HEK293 (cell line): ENCODE measurements at regions not wholly inside any gene's neighbourhood (a gene's known extent, or its start where the extent isn't known, plus 50 kb on each side); places are given as distances from the start of the nearest gene placed in this dataset.
A peak's percentile ranks its signal among the peaks of the same experiment; 100 is the strongest.

Experiments
- HOXC10 ChIP-seq: sonication (generic); formaldehyde crosslinking; IDR thresholded peaks from 2 replicates; pipeline ENCODE4 v1.8.1; 2023; ENCODE audit warnings: mild to moderate bottlenecking, missing genetic modification reagents
- SP2 ChIP-seq: fragments of 450-650 bp; formaldehyde crosslinking; IDR thresholded peaks from 2 replicates; pipeline ENCODE4 v1.5.1; 2016; ENCODE audit warnings: missing biosample characterization, missing genetic modification characterization
- ZBTB21 ChIP-seq: fragments of 450-650 bp; formaldehyde crosslinking; IDR thresholded peaks from 2 replicates; pipeline ENCODE4 v1.5.1; 2017; ENCODE audit warnings: missing biosample characterization, missing genetic modification characterization
- ZBTB26 ChIP-seq: fragments of 450-650 bp; formaldehyde crosslinking; optimal IDR thresholded peaks from 2 replicates; pipeline ENCODE3; 2016; ENCODE audit warnings: missing biosample characterization, mild to moderate bottlenecking, missing genetic modification characterization
- ZNF121 ChIP-seq: fragments of 450-650 bp; formaldehyde crosslinking; IDR thresholded peaks from 2 replicates; pipeline ENCODE4 v1.5.1; 2016; ENCODE audit warnings: missing biosample characterization, missing genetic modification characterization
- ZNF138 ChIP-seq: fragments of 450-650 bp; formaldehyde crosslinking; IDR thresholded peaks from 2 replicates; pipeline ENCODE4 v1.5.1; 2016; ENCODE audit warnings: missing biosample characterization, missing genetic modification characterization, borderline replicate concordance
- ZNF140 ChIP-seq: fragments of 450-650 bp; formaldehyde crosslinking; IDR thresholded peaks from 2 replicates; pipeline ENCODE4 v1.5.1; 2016; ENCODE audit warnings: missing biosample characterization, missing genetic modification characterization
- ZNF23 ChIP-seq: fragments of 450-650 bp; formaldehyde crosslinking; IDR thresholded peaks from 2 replicates; pipeline ENCODE4 v1.5.1; 2016; ENCODE audit warnings: missing biosample characterization, missing genetic modification characterization, borderline replicate concordance
- ZNF266 ChIP-seq: fragments of 450-650 bp; formaldehyde crosslinking; IDR thresholded peaks from 2 replicates; pipeline ENCODE4 v1.5.1; 2016; ENCODE audit warnings: missing biosample characterization, missing genetic modification characterization, low read depth
- ZNF518A ChIP-seq: fragments of 450-650 bp; formaldehyde crosslinking; conservative IDR thresholded peaks from 2 replicates; pipeline ENCODE4 v1.5.1; 2016; ENCODE audit warnings: low read depth, missing biosample characterization, missing genetic modification characterization
- ZNF596 ChIP-seq: fragments of 450-650 bp; IDR thresholded peaks from 2 replicates; pipeline ENCODE4 v1.5.0; 2018; ENCODE audit warnings: missing biosample characterization, mild to moderate bottlenecking, missing genetic modification characterization, moderate library complexity
- ZNF600 ChIP-seq: fragments of 450-650 bp; formaldehyde crosslinking; IDR thresholded peaks from 2 replicates; pipeline ENCODE4 v1.5.1; 2016; ENCODE audit warnings: missing biosample characterization, missing genetic modification characterization
- ZNF639 ChIP-seq: fragments of 450-650 bp; formaldehyde crosslinking; IDR thresholded peaks from 2 replicates; pipeline ENCODE4 v1.5.1; 2016; ENCODE audit warnings: missing biosample characterization, missing genetic modification characterization
- ZNF791 ChIP-seq: fragments of 450-650 bp; formaldehyde crosslinking; IDR thresholded peaks from 2 replicates; pipeline ENCODE4 v1.5.1; 2016; ENCODE audit warnings: missing biosample characterization, missing genetic modification characterization
- ZSCAN23 ChIP-seq: fragments of 450-650 bp; formaldehyde crosslinking; IDR thresholded peaks from 2 replicates; pipeline ENCODE4 v1.5.1; 2016; ENCODE audit warnings: missing biosample characterization, missing genetic modification characterization
- TF ChIP-seq, protein P1 (sequence below): fragments of 450-650 bp; formaldehyde crosslinking; IDR thresholded peaks from 2 replicates; pipeline ENCODE4 v1.5.1; 2016; ENCODE audit warnings: missing biosample characterization, missing genetic modification characterization, low read depth
- TF ChIP-seq, protein P2 (sequence below): fragments of 450-650 bp; formaldehyde crosslinking; IDR thresholded peaks from 2 replicates; pipeline ENCODE4 v1.5.1; 2016; ENCODE audit warnings: missing biosample characterization, missing genetic modification characterization
- TF ChIP-seq, protein P3 (sequence below): fragments of 450-650 bp; formaldehyde crosslinking; IDR thresholded peaks from 2 replicates; pipeline ENCODE4 v1.5.1; 2016; ENCODE audit warnings: missing biosample characterization, missing genetic modification characterization

GRCh38 chr2:38440655-38441054 lies 63.6 kb upstream of the ATL2 start (continued):
- TF ChIP-seq, protein P1, sequence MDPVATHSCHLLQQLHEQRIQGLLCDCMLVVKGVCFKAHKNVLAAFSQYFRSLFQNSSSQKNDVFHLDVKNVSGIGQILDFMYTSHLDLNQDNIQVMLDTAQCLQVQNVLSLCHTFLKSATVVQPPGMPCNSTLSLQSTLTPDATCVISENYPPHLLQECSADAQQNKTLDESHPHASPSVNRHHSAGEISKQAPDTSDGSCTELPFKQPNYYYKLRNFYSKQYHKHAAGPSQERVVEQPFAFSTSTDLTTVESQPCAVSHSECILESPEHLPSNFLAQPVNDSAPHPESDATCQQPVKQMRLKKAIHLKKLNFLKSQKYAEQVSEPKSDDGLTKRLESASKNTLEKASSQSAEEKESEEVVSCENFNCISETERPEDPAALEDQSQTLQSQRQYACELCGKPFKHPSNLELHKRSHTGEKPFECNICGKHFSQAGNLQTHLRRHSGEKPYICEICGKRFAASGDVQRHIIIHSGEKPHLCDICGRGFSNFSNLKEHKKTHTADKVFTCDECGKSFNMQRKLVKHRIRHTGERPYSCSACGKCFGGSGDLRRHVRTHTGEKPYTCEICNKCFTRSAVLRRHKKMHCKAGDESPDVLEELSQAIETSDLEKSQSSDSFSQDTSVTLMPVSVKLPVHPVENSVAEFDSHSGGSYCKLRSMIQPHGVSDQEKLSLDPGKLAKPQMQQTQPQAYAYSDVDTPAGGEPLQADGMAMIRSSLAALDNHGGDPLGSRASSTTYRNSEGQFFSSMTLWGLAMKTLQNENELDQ (tag by site-specific recombination), result no peak
- TF ChIP-seq ZNF140 (tag by site-specific recombination) (no peak), ZNF639 (tag by site-specific recombination) (peak; percentile 74), HOXC10 (CRISPR knock-in tag) (no peak), ZNF138 (tag by site-specific recombination) (no peak), ZBTB21 (tag by site-specific recombination) (peak; percentile 70), ZNF596 (tag by site-specific recombination) (peak; percentile 59; the same call in 1 of the 2 replicates), ZNF121 (tag by site-specific recombination) (no peak), SP2 (no peak; the same call in 1 of the 2 replicates), ZNF518A (tag by site-specific recombination) (peak; percentile 35; the same call in 1 of the 2 replicates), ZBTB26 (tag by site-specific recombination) (no peak), ZNF23 (tag by site-specific recombination) (no peak), ZNF600 (no peak; the same call in none of the 2 replicates), ZSCAN23 (tag by site-specific recombination) (peak; percentile 62; the same call in 1 of the 2 replicates), ZNF791 (tag by site-specific recombination) (no peak), ZNF266 (tag by site-specific recombination) (no peak)
- TF ChIP-seq, protein P2, sequence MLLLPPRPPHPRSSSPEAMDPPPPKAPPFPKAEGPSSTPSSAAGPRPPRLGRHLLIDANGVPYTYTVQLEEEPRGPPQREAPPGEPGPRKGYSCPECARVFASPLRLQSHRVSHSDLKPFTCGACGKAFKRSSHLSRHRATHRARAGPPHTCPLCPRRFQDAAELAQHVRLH (tag by site-specific recombination), result peak; percentile 87
- TF ChIP-seq, protein P3, sequence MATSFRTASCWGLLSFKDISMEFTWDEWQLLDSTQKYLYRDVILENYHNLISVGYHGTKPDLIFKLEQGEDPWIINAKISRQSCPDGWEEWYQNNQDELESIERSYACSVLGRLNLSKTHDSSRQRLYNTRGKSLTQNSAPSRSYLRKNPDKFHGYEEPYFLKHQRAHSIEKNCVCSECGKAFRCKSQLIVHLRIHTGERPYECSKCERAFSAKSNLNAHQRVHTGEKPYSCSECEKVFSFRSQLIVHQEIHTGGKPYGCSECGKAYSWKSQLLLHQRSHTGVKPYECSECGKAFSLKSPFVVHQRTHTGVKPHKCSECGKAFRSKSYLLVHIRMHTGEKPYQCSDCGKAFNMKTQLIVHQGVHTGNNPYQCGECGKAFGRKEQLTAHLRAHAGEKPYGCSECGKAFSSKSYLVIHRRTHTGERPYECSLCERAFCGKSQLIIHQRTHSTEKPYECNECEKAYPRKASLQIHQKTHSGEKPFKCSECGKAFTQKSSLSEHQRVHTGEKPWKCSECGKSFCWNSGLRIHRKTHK (tag by site-specific recombination), result no peak
